ENCODE measurements at regions not wholly inside any gene's neighbourhood (a gene's known extent, or its start where the extent isn't known, plus 50 kb on each side); places are given as distances from the start of the nearest gene placed in this dataset.

DNA sequence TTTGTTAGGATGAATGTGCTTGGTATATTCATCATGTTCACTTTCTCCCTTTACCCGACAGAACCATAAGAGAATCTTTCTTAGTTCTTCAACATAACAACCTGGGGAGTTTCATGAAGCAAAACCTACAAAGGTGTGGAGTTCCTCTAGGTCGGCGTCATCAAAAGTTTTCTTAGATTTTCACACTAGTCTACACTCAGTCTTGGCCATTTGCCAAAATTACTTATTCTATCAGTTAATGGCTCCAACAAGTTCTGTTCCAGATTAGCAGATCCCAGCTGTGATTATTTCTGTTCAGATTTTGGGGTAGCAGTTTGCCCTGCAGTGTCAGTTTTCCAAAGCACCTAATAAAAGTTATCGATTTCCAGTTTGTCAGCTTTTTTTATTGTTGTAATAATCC, 935.8 kb upstream of the RAG2 start:
- no peak overlapping the region for H3K27ac ChIP-seq

DNA sequence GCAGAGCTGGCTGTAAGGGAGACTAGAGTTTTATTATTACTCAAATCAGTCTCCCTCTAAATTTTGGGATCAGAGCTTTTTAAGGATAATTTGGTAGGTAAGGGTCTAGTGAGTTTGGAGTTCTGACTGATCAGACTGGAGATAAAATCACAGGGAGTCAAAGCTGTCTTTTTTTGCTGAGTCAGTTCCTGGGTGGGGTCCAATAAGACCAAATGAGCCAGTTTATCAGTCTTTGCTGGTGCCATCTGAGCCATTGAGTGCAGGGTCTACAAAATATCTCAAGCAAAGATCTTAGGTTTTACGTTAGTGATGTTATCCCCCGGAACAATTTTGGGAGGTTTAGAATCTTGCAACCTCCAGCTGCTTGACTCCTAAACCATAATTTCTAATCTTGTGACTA, 935.1 kb upstream of the RAG2 start:
- Histone ChIP-seq H3K27me3 (replicated peaks in 1 of 7) (no peaks in the 10 kb centered on the region), H3K9me3 (peaks cover 0 to 38% (median 19%) of the 10 kb centered on the region in 8 donors), H3K4me1 (no peaks in the 10 kb centered on the region), H3K36me3 (no peaks in the 10 kb centered on the region), H3K4me3 (no peak overlapping the region), H3K27ac (no peak overlapping the region)
- 65 to 89% (median 84%) methylated on average over 2 of the region's 2 CpGs for WGBS, 5 donors
- intact Hi-C loops (cut with DNase I; ENCODE audit: low total_unique reads), result no loop called here
- DNase-seq, result no peak
- no peak for TF ChIP-seq POLR2A (IDR thresholded peaks at IDR 0.05)

More for the DNA sequence above, 935.8 kb upstream of the RAG2 start:
- Histone ChIP-seq H3K27me3 (replicated peaks in 1 of 7) (no peaks in the 10 kb centered on the region), H3K9me3 (peaks cover 0 to 34% (median 13%) of the 10 kb centered on the region in 8 donors), H3K36me3 (no peaks in the 10 kb centered on the region), H3K4me1 (no peaks in the 10 kb centered on the region), H3K4me3 (no peak overlapping the region)
- WGBS, 5 donors, result 84 to 94% (median 92%) methylated on average over 4 of the region's 4 CpGs
- DNase-seq, result no peak
- TF ChIP-seq POLR2A (IDR thresholded peaks at IDR 0.05) (no peak), POLR2AphosphoS5 (IDR thresholded peaks at IDR 0.05) (no peak)
- TF ChIP-seq, protein P1, sequence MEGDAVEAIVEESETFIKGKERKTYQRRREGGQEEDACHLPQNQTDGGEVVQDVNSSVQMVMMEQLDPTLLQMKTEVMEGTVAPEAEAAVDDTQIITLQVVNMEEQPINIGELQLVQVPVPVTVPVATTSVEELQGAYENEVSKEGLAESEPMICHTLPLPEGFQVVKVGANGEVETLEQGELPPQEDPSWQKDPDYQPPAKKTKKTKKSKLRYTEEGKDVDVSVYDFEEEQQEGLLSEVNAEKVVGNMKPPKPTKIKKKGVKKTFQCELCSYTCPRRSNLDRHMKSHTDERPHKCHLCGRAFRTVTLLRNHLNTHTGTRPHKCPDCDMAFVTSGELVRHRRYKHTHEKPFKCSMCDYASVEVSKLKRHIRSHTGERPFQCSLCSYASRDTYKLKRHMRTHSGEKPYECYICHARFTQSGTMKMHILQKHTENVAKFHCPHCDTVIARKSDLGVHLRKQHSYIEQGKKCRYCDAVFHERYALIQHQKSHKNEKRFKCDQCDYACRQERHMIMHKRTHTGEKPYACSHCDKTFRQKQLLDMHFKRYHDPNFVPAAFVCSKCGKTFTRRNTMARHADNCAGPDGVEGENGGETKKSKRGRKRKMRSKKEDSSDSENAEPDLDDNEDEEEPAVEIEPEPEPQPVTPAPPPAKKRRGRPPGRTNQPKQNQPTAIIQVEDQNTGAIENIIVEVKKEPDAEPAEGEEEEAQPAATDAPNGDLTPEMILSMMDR (IDR thresholded peaks at IDR 0.05 in 8 of 11, conservative IDR thresholded peaks at IDR 0.05 in 3 of 11), result no peak
- intact Hi-C loops (cut with DNase I; ENCODE audit: low total_unique reads), result no loop called here

DNA sequence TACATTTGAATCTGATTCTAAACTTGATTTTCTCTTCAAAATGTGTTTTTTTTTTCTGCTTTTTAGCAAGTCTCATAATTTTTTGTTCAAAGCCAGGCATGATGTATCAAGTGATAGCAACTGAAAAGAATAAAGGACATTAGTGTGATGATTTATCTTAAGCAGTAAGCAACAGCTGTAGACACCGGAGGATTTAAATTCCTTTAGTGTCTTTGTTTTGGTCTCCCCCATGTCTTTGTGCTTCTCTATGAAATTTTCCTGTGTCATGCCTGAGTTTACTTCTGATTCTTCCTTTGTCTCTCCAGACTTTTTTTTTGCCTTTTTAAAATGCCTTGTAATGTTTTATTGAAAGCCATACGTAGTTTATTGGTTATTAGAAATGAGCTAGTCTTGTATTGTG, 934.2 kb upstream of the RAG2 start:
- no peak for DNase-seq
- H3K4me3 ChIP-seq, result no peak overlapping the region
- no peaks in the 10 kb centered on the region for H3K36me3 ChIP-seq
- no peaks in the 10 kb centered on the region for H3K4me1 ChIP-seq
- TF ChIP-seq POLR2AphosphoS5 (IDR thresholded peaks at IDR 0.05) (no peak), POLR2A (IDR thresholded peaks at IDR 0.05) (no peak)
- TF ChIP-seq, protein P1 (IDR thresholded peaks at IDR 0.05 in 8 of 11, conservative IDR thresholded peaks at IDR 0.05 in 3 of 11), result no peak
- no peaks in the 10 kb centered on the region for H3K27me3 ChIP-seq (replicated peaks in 1 of 7)
- peaks cover 0 to 38% (median 19%) of the 10 kb centered on the region in 8 donors for H3K9me3 ChIP-seq
- intact Hi-C loops (cut with DNase I; ENCODE audit: low total_unique reads), result no loop called here
- 66 to 87% (median 74%) methylated on average over 2 of the region's 2 CpGs for WGBS, 5 donors
- H3K27ac ChIP-seq, result no peak overlapping the region

DNA sequence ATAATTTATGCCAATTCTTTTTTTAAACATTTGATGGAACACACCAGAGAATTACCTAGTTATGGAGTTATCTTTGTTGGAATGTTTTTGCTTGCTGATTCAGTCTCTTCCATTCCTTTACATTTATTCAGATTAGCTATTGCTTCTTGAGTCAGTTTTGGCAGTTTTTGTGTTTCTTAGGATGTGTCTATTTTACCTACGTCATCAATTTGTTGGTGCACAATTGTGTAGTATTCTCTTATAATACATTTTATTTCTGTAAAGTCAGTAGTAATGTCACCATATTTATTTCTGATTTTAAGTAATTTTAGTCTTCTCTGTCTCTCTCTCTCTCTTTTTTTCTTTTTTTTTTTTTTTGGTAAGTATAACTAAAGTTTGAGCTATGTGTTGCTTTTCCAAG, 929.5 kb upstream of the RAG2 start:
- H3K27ac ChIP-seq, result no peak overlapping the region
- no peaks in the 10 kb centered on the region for H3K27me3 ChIP-seq (replicated peaks in 1 of 7)
- H3K4me1 ChIP-seq, result no peaks in the 10 kb centered on the region
- H3K9me3 ChIP-seq, result peaks cover 0 to 34% (median 22%) of the 10 kb centered on the region in 8 donors
- 84 to 98% (median 89%) methylated on average over 1 of the region's 1 CpG for WGBS, 5 donors
- no peak overlapping the region for H3K4me3 ChIP-seq
- no peak for DNase-seq
- no peaks in the 10 kb centered on the region for H3K36me3 ChIP-seq
- intact Hi-C loops (cut with DNase I; ENCODE audit: low total_unique reads), result no loop called here
- no peak for TF ChIP-seq POLR2A (IDR thresholded peaks at IDR 0.05)
- no peak for TF ChIP-seq POLR2AphosphoS5 (IDR thresholded peaks at IDR 0.05)
- TF ChIP-seq, protein P1 (IDR thresholded peaks at IDR 0.05 in 8 of 11, conservative IDR thresholded peaks at IDR 0.05 in 3 of 11), result no peak

DNA sequence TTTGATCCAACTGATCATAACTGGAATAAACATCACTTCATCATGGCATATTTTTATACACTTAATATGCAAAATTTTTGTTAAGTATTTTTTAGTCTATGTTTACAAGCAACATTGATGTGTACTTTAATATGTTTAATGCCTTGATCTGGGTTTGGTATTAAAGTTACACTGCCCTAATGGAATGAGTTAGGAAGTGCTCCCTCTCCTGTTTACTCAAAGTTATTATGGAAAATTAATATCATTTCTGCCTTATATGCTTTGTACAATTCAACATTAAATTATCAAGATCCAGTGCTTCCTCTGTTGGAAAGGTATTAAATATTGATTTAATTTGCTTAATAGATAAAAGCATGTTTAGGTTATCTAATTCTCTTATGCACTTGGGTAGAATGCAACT, 927.3 kb upstream of the RAG2 start:
- Histone ChIP-seq H3K27ac (no peak overlapping the region), H3K36me3 (no peaks in the 10 kb centered on the region), H3K4me1 (no peaks in the 10 kb centered on the region), H3K27me3 (replicated peaks in 1 of 7) (no peaks in the 10 kb centered on the region), H3K9me3 (peaks cover 0 to 30% (median 21%) of the 10 kb centered on the region in 8 donors), H3K4me3 (no peak overlapping the region)
- no peak for TF ChIP-seq POLR2A (IDR thresholded peaks at IDR 0.05)
- no peak for TF ChIP-seq POLR2AphosphoS5 (IDR thresholded peaks at IDR 0.05)
- TF ChIP-seq, protein P1 (IDR thresholded peaks at IDR 0.05 in 8 of 11, conservative IDR thresholded peaks at IDR 0.05 in 3 of 11), result no peak
- no peak for DNase-seq
- intact Hi-C loops (cut with DNase I; ENCODE audit: low total_unique reads), result no loop called here

All from spleen (tissue), 11 donors.